HL-60 (cell line): ENCODE measurements at regions not wholly inside any gene's neighbourhood (a gene's known extent, or its start where the extent isn't known, plus 50 kb on each side); places are given as distances from the start of the nearest gene placed in this dataset.

Experiments used
- DNase-seq, 2 experiments: peaks; one replicate each; pipeline ENCODE4 v3.0.0-alpha.2; 2010 to 2020; ENCODE audit warnings: low read depth in 1 of 2, low spot score in 1 of 2
- H3K27ac ChIP-seq: fragments of 250-450 bp; sonication (Bioruptor Pico); replicated peaks from 2 replicates; pipeline ENCODE4 v1.5.1; 2020; ENCODE audit warnings: mild to moderate bottlenecking, moderate library complexity
- H3K27me3 ChIP-seq: fragments of 250-450 bp; sonication (Bioruptor Pico); 2 replicates; pipeline ENCODE4 v1.5.1; 2021; ENCODE audit warnings: mild to moderate bottlenecking, moderate library complexity; ENCODE audit not compliant: insufficient read depth, poor library complexity, severe bottlenecking
- H3K4me3 ChIP-seq: replicated peaks from 2 replicates; pipeline ENCODE4 v1.5.1; 2011; ENCODE audit warnings: mild to moderate bottlenecking, control low read depth, low read length; ENCODE audit not compliant: insufficient read depth
- GABPA ChIP-seq: IDR thresholded peaks from 2 replicates; pipeline ENCODE4 v1.6.1; 2012; ENCODE audit warnings: low read depth
- POLR2AphosphoS5 ChIP-seq: IDR thresholded peaks from 2 replicates; pipeline ENCODE4 v1.6.1; 2012; ENCODE audit warnings: low read depth
- SPI1 ChIP-seq: IDR thresholded peaks from 2 replicates; pipeline ENCODE4 v1.6.1; 2012; ENCODE audit warnings: low read depth, mild to moderate bottlenecking, borderline replicate concordance
- TF ChIP-seq, protein P1 (sequence below): IDR thresholded peaks from 2 replicates; pipeline ENCODE4 v1.6.1; 2012; ENCODE audit warnings: low read depth; ENCODE audit not compliant: insufficient replicate concordance
- TF ChIP-seq, protein P2 (sequence below): IDR thresholded peaks from one replicate; pipeline ENCODE4 v1.5.1; 2011; ENCODE audit warnings: low read length, control low read depth, inconsistent platforms; ENCODE audit not compliant: insufficient read depth

DNA sequence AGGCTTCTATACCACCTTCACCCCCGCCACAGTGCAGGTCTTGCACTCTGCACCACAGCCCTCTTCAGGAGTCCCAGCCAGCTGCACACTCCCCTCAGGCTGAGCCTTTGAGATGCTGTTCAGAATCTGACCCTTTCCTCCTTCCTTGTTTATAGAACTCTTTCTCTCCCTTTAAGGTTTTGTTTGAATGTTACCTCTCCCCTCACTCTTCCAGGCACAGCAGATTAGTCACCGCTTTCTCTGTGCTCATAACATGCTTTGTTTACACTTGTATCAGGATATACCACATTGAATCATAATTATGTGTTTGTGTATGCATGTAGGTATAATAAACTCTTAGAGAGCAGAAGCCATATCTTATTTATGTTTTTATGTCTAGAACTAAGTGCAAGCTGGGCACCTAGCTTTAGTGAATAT is 168.4 kb upstream of the BCL6 start:
- H3K27ac ChIP-seq = no peak overlapping the region
- no peak overlapping the region for H3K4me3 ChIP-seq

DNA sequence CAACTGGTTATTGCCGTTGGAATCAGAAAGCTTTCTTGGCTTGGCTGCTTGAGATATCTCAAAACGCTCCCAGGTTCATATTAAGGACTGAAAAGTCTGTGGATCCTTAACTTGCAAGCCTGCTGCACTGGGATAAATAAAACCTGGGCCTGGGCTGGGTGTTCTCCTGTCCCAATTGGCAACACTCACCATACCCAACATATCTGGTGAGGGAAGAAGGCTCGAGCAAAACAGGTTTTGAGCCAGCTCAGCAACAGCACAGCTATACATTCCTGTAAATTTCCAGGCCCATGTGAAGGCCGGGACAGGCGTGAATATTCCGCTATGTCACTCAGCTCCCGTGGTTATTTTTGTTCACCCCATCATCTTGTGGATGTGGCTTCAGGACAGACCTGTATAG is 169.0 kb upstream of the BCL6 start:
- H3K27me3 ChIP-seq = no peaks in the 10 kb centered on the region
- DNase-seq = no peak
- no peak overlapping the region for H3K27ac ChIP-seq
- TF ChIP-seq, protein P1, sequence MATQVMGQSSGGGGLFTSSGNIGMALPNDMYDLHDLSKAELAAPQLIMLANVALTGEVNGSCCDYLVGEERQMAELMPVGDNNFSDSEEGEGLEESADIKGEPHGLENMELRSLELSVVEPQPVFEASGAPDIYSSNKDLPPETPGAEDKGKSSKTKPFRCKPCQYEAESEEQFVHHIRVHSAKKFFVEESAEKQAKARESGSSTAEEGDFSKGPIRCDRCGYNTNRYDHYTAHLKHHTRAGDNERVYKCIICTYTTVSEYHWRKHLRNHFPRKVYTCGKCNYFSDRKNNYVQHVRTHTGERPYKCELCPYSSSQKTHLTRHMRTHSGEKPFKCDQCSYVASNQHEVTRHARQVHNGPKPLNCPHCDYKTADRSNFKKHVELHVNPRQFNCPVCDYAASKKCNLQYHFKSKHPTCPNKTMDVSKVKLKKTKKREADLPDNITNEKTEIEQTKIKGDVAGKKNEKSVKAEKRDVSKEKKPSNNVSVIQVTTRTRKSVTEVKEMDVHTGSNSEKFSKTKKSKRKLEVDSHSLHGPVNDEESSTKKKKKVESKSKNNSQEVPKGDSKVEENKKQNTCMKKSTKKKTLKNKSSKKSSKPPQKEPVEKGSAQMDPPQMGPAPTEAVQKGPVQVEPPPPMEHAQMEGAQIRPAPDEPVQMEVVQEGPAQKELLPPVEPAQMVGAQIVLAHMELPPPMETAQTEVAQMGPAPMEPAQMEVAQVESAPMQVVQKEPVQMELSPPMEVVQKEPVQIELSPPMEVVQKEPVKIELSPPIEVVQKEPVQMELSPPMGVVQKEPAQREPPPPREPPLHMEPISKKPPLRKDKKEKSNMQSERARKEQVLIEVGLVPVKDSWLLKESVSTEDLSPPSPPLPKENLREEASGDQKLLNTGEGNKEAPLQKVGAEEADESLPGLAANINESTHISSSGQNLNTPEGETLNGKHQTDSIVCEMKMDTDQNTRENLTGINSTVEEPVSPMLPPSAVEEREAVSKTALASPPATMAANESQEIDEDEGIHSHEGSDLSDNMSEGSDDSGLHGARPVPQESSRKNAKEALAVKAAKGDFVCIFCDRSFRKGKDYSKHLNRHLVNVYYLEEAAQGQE = no peak
- TF ChIP-seq SPI1 = no peak
- TF ChIP-seq, protein P2, sequence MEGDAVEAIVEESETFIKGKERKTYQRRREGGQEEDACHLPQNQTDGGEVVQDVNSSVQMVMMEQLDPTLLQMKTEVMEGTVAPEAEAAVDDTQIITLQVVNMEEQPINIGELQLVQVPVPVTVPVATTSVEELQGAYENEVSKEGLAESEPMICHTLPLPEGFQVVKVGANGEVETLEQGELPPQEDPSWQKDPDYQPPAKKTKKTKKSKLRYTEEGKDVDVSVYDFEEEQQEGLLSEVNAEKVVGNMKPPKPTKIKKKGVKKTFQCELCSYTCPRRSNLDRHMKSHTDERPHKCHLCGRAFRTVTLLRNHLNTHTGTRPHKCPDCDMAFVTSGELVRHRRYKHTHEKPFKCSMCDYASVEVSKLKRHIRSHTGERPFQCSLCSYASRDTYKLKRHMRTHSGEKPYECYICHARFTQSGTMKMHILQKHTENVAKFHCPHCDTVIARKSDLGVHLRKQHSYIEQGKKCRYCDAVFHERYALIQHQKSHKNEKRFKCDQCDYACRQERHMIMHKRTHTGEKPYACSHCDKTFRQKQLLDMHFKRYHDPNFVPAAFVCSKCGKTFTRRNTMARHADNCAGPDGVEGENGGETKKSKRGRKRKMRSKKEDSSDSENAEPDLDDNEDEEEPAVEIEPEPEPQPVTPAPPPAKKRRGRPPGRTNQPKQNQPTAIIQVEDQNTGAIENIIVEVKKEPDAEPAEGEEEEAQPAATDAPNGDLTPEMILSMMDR = no peak
- TF ChIP-seq GABPA = no peak
- no peak for TF ChIP-seq POLR2AphosphoS5
- H3K4me3 ChIP-seq = no peak overlapping the region

More for the DNA sequence above, 168.4 kb upstream of the BCL6 start:
- DNase-seq = no peak
- TF ChIP-seq, protein P2 = no peak
- TF ChIP-seq SPI1 = no peak
- no peak for TF ChIP-seq GABPA
- no peak for TF ChIP-seq POLR2AphosphoS5
- TF ChIP-seq, protein P1 = no peak
- no peaks in the 10 kb centered on the region for H3K27me3 ChIP-seq

- H3K4me3 ChIP-seq = no peak overlapping the region
- DNase-seq = no peak
- H3K27ac ChIP-seq = no peak overlapping the region
- no peaks in the 10 kb centered on the region for H3K27me3 ChIP-seq
- TF ChIP-seq, protein P1 = no peak
- no peak for TF ChIP-seq POLR2AphosphoS5
- TF ChIP-seq SPI1 = no peak
- TF ChIP-seq GABPA = no peak
- TF ChIP-seq, protein P2 = no peak
Observed at GRCh38 chr3:187916072-187916471, 170.8 kb upstream of the BCL6 start.
